ENCODE measurements at regions not wholly inside any gene's neighbourhood (a gene's known extent, or its start where the extent isn't known, plus 50 kb on each side); places are given as distances from the start of the nearest gene placed in this dataset.

DNA sequence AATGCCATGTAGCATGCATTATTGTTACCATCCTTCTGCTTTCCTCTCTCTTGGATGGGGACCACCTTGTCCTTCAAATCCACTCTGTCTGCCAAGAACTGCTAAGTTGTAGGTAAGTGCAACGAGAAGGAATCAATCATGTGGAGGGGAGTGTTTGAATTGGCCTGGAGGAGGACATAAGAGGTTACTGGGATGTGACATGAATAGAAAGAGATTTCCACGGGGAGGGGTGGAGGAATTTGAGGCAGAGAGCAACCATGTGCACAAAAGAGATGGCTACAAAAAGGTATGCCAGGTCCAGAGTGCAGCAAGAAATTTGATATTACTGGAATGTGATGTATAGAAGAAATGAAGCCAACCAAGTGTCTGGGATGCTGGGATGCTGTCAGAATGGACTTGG lies 648.9 kb upstream of the KLF4 start:
- H3K4me3 ChIP-seq (ENCODE audit: low read length) = no peak overlapping the region
- no peak for DNase-seq (ENCODE audit: low read depth)
- TF ChIP-seq CTCF (conservative IDR thresholded peaks at IDR 0.05; ENCODE audit: low read length) = no peak

- no peak for TF ChIP-seq CTCF (conservative IDR thresholded peaks at IDR 0.05; ENCODE audit: low read length)
- H3K4me3 ChIP-seq (ENCODE audit: low read length) = no peak overlapping the region
- DNase-seq (ENCODE audit: low read depth) = peak; percentile 5
These were observed 647.1 kb upstream of the KLF4 start for GRCh38 chr9:108136656-108137055.

- no peak for DNase-seq (ENCODE audit: low read depth)
- no peak overlapping the region for H3K4me3 ChIP-seq (ENCODE audit: low read length)
- no peak for TF ChIP-seq CTCF (conservative IDR thresholded peaks at IDR 0.05; ENCODE audit: low read length)
These were observed 645.0 kb upstream of the KLF4 start for GRCh38 chr9:108134486-108135128.

DNA sequence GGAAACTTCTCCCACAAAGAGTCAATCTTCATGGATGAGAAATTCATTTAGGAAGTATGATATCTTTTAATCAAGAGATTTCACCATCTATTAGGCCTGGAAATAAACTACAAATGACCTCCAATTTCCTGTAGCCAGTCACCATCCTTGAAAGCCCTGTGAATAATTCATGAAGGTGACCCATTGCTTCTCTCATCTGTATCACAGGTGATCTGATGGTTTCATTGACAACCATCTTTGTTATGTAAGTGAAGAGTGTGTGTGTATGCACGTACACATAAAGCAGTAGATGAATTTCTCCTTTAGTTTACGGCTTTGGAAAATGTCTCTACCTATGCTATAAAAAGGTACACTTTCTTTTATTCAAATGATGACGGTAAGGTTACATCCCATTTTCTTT lies 644.1 kb upstream of the KLF4 start:
- DNase-seq (ENCODE audit: low read depth) = no peak
- no peak overlapping the region for H3K4me3 ChIP-seq (ENCODE audit: low read length)
- TF ChIP-seq CTCF (conservative IDR thresholded peaks at IDR 0.05; ENCODE audit: low read length) = no peak

DNA sequence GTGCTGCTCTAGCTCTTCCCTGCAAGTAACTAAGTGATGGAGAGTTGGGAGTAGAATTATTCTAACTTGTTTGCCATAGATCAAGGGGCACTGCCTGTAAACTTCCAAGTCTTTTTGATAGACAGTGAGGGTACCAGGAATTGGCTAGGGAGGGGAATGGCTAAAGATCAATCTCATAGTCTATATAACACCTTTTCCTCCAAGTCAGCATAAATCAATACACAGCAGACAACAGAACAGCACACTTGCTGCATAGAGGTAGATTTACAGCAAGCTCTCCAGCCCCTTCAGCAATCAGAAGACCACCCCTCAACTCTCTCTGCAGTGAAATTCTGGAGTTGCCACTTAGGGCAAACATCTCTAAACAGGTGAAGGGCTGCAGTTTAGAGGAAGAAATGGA lies 643.5 kb upstream of the KLF4 start:
- no peak for DNase-seq (ENCODE audit: low read depth)
- no peak overlapping the region for H3K4me3 ChIP-seq (ENCODE audit: low read length)
- TF ChIP-seq CTCF (conservative IDR thresholded peaks at IDR 0.05; ENCODE audit: low read length) = no peak

DNA sequence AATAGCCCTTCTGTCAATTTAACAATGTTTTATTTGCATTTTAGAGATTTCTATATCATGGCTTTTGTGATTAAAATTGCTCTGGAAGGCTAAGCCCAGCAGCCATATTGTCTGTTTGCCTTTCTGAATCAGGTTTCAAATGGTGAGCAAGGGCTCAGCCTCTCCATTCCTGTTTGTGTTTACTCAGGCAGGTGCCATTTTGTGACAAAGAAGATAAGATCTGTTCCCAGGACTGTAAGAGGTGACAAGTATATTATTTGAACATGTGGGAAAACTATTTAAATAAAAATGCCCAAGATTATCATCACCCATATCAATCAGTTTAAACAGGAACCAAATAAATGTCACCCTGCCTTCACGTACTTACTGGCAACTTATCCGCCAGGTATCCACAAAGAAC lies 641.3 kb upstream of the KLF4 start:
- TF ChIP-seq CTCF (conservative IDR thresholded peaks at IDR 0.05; ENCODE audit: low read length) = no peak
- H3K4me3 ChIP-seq (ENCODE audit: low read length) = no peak overlapping the region
- no peak for DNase-seq (ENCODE audit: low read depth)

DNA sequence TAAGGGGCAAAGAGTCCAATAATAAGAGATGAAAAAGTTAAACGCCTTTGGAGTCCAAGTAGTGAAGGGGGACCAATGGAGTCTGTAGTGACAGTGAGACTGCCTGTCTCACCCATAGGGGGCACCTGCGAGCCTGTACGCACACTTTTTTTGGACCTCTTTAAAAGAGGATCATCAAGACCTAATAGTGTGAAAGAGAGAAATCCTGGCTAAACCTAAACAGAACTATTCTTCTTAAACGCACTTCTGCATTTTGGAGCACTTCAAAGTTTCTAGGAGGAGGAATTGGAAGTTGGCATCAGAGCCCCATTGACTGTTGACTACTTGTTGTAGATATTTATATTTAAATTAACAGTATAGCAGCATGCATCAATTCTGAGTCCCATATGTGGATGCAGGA lies 636.1 kb upstream of the KLF4 start:
- no peak overlapping the region for H3K4me3 ChIP-seq (ENCODE audit: low read length)
- TF ChIP-seq CTCF (conservative IDR thresholded peaks at IDR 0.05; ENCODE audit: low read length) = peak; percentile 25; the same call in 1 of the 2 replicates
- no peak for DNase-seq (ENCODE audit: low read depth)

Measured in AG10803 (cell line).